ENCODE measurements at regions not wholly inside any gene's neighbourhood (a gene's known extent, or its start where the extent isn't known, plus 50 kb on each side); places are given as distances from the start of the nearest gene placed in this dataset.

GRCh38 chr2:54059986-54060385 lies 55.4 kb upstream of the ACYP2 start:
- TF ChIP-seq CTCF (IDR thresholded peaks at IDR 0.05; ENCODE audit: poor library complexity) (no peak), EZH2 (IDR thresholded peaks at IDR 0.05; ENCODE audit: borderline replicate concordance) (no peak)
